Left lung (tissue), 4 donors: ENCODE measurements at regions not wholly inside any gene's neighbourhood (a gene's known extent, or its start where the extent isn't known, plus 50 kb on each side); places are given as distances from the start of the nearest gene placed in this dataset.

ENCODE experiments used
- ATAC-seq: fragments of 200-7000 bp; cut with Tn5 transposase; one replicate; pipeline ENCODE4 v1.9.1; 2020; ENCODE audit warnings: moderate library complexity
- DNase-seq, 4 donors: peaks; one replicate each; pipeline ENCODE4 v3.0.0-alpha.2; 2013 to 2020
- H3K27ac ChIP-seq, 2 donors: fragments of 200-600 bp; sonication (generic) in 1 of 2; one replicate each; pipeline versions ENCODE4 v1.5.0 to v1.8.0; 2020 to 2021
- H3K27me3 ChIP-seq, 2 donors: fragments of 200-600 bp; sonication (generic) in 1 of 2; one replicate each; pipeline versions ENCODE4 v1.5.0 to v1.8.0; 2020 to 2021
- H3K36me3 ChIP-seq, 2 donors: fragments of 200-600 bp; sonication (generic) in 1 of 2; one replicate each; pipeline versions ENCODE4 v1.5.0 to v1.8.0; 2020 to 2021
- H3K4me1 ChIP-seq, 2 donors: fragments of 200-600 bp; one replicate each; pipeline ENCODE4 v1.8.0; 2021
- H3K4me3 ChIP-seq, 2 donors: fragments of 200-600 bp; sonication (generic) in 1 of 2; one replicate each; pipeline versions ENCODE4 v1.5.0 to v1.8.0; 2020 to 2021; ENCODE audit warnings: mild to moderate bottlenecking in 1 of 2
- H3K9me3 ChIP-seq, 2 donors: fragments of 200-600 bp; sonication (generic) in 1 of 2; one replicate each; pipeline versions ENCODE4 v1.5.0 to v1.8.0; 2020 to 2021
- CTCF ChIP-seq, 2 donors: fragments of 200-600 bp; sonication (generic) in 1 of 2; IDR thresholded peaks; one replicate each; pipeline versions ENCODE4 v1.5.0 to v1.8.0; 2021; ENCODE audit warnings: antibody characterized with exemption in 2 of 2
- intact Hi-C, 2 donors: fragments of 100-400 bp; cut with DNase I; formaldehyde crosslinking; loops; one replicate each; pipeline versions ENCODE4 v1.11.2 to v1.14.2; 2022
- donor health status: DM: no; HTN: yes; CAD: no.
- donor health status: DM: no; HTN: no; CAD: no.

GRCh38 chr5:100182402-100182801 is 352.8 kb upstream of the FAM174A start:
- no peak for ATAC-seq
- Histone ChIP-seq H3K4me3 (no peak overlapping the region), H3K36me3 (no peaks in the 10 kb centered on the region), H3K4me1 (no peaks in the 10 kb centered on the region), H3K27me3 (no peaks in the 10 kb centered on the region), H3K27ac (no peak overlapping the region), H3K9me3 (no peaks in the 10 kb centered on the region)
- no peak for TF ChIP-seq CTCF (IDR thresholded peaks at IDR 0.05)
- no peak for DNase-seq
- intact Hi-C loops = loop anchor here in 1 of 2 donors (2.0 kb wide), 1 partner anchor 46 kb away; no protein-coding TSS in a partner anchor

GRCh38 chr5:100175346-100175745 is 359.8 kb upstream of the FAM174A start:
- no peak overlapping the region for H3K4me3 ChIP-seq
- H3K27me3 ChIP-seq = no peaks in the 10 kb centered on the region
- H3K9me3 ChIP-seq = peaks cover 0 to 2% of the 10 kb centered on the region in 2 donors
- H3K4me1 ChIP-seq = no peaks in the 10 kb centered on the region
- H3K27ac ChIP-seq = no peak overlapping the region
- DNase-seq = no peak
- no peaks in the 10 kb centered on the region for H3K36me3 ChIP-seq
- intact Hi-C loops = no loop called here
- TF ChIP-seq CTCF (IDR thresholded peaks at IDR 0.05) = no peak
- no peak for ATAC-seq

GRCh38 chr5:100165309-100165708 is 369.9 kb upstream of the FAM174A start:
- TF ChIP-seq CTCF (IDR thresholded peaks at IDR 0.05) = no peak
- H3K4me3 ChIP-seq = no peak overlapping the region
- DNase-seq (no peak), ATAC-seq (no peak)
- no peaks in the 10 kb centered on the region for H3K36me3 ChIP-seq
- no peaks in the 10 kb centered on the region for H3K4me1 ChIP-seq
- intact Hi-C loops = no loop called here
- H3K27me3 ChIP-seq = no peaks in the 10 kb centered on the region
- H3K27ac ChIP-seq = no peak overlapping the region
- H3K9me3 ChIP-seq = peaks cover 0 to 7% of the 10 kb centered on the region in 2 donors

GRCh38 chr5:100161868-100162267 is 373.3 kb upstream of the FAM174A start:
- TF ChIP-seq CTCF (IDR thresholded peaks at IDR 0.05) = no peak
- no peaks in the 10 kb centered on the region for H3K4me1 ChIP-seq
- ATAC-seq (no peak), DNase-seq (no peak)
- H3K4me3 ChIP-seq = no peak overlapping the region
- no peak overlapping the region for H3K27ac ChIP-seq
- no peaks in the 10 kb centered on the region for H3K27me3 ChIP-seq
- intact Hi-C loops = no loop called here
- H3K36me3 ChIP-seq = no peaks in the 10 kb centered on the region
- H3K9me3 ChIP-seq = peaks cover 0 to 7% of the 10 kb centered on the region in 2 donors

GRCh38 chr5:100157066-100157465 is 378.1 kb upstream of the FAM174A start:
- TF ChIP-seq CTCF (IDR thresholded peaks at IDR 0.05) = no peak
- DNase-seq = no peak
- Histone ChIP-seq H3K27ac (no peak overlapping the region), H3K27me3 (no peaks in the 10 kb centered on the region), H3K4me3 (no peak overlapping the region), H3K4me1 (no peaks in the 10 kb centered on the region), H3K9me3 (peaks cover 0 to 8% of the 10 kb centered on the region in 2 donors), H3K36me3 (no peaks in the 10 kb centered on the region)
- ATAC-seq = no peak
- intact Hi-C loops = no loop called here
